GM12865 (cell line): ENCODE measurements at regions not wholly inside any gene's neighbourhood (a gene's known extent, or its start where the extent isn't known, plus 50 kb on each side); places are given as distances from the start of the nearest gene placed in this dataset.

Experiments used
- DNase-seq: peaks from one replicate; pipeline ENCODE4 v3.0.0; 2010; ENCODE audit warnings: low read depth
- H3K4me3 ChIP-seq: 2 replicates; pipeline ENCODE4 v1.5.1; 2011; ENCODE audit warnings: mild to moderate bottlenecking, low read depth, low read length, control low read depth
- TF ChIP-seq, protein P1 (sequence below): IDR thresholded peaks from 2 replicates; pipeline ENCODE4 v1.5.1; 2011; ENCODE audit warnings: low read length, control low read depth, low read depth, inconsistent platforms; ENCODE audit not compliant: insufficient read depth; ENCODE audit errors: missing control alignments

DNA sequence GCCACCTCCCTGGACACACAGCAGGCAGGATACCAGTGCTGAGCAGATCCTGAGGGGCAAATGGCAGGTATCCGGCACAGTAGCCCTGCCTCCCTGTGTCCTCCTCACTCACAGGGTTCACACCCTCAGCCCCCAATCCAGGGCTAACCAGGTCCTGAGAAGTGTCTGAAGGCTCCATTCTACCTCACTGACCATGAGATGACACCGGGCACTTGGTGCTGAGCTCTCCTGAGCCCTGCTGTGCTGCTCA, 115.4 kb upstream of the ATP2B2 start:
- DNase-seq, result no peak
- H3K4me3 ChIP-seq, result no peak overlapping the region
- TF ChIP-seq, protein P1, sequence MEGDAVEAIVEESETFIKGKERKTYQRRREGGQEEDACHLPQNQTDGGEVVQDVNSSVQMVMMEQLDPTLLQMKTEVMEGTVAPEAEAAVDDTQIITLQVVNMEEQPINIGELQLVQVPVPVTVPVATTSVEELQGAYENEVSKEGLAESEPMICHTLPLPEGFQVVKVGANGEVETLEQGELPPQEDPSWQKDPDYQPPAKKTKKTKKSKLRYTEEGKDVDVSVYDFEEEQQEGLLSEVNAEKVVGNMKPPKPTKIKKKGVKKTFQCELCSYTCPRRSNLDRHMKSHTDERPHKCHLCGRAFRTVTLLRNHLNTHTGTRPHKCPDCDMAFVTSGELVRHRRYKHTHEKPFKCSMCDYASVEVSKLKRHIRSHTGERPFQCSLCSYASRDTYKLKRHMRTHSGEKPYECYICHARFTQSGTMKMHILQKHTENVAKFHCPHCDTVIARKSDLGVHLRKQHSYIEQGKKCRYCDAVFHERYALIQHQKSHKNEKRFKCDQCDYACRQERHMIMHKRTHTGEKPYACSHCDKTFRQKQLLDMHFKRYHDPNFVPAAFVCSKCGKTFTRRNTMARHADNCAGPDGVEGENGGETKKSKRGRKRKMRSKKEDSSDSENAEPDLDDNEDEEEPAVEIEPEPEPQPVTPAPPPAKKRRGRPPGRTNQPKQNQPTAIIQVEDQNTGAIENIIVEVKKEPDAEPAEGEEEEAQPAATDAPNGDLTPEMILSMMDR, result no peak

DNA sequence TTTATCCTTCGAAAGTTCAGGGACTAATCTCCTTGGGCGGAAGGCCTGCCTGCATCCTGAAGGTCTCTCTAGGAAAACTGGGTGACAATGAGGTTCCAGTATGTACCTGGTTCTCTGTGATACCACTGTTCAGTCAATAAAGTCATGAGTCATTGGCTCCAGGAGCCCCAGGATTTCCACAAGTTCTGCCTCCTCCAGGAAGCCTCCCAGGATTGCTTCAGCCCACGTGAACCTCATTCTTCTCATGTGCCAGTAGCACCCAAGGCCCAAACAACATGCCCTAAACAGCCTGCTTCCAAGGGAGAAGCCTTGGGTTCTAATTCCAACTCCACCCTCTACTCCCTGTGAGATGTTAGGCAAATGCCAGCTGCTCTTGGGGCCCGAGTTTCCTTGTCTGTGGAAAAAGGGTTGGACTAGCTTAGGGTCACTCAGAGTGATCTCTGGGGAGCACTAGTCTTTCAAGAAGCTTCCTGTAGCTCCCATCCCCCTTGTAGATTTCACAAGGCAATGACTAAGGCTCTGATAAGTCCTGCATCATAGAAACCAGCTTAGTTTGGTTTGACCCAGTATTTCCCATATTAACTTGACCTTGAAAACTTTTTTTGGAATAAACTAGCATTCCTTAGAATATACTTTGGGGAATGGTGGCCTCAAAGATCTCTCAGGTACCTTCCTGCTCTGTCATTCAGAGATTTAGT, 118.3 kb upstream of the ATP2B2 start:
- no peak overlapping the region for H3K4me3 ChIP-seq
- TF ChIP-seq, protein P1, result no peak
- DNase-seq, result no peak

DNA sequence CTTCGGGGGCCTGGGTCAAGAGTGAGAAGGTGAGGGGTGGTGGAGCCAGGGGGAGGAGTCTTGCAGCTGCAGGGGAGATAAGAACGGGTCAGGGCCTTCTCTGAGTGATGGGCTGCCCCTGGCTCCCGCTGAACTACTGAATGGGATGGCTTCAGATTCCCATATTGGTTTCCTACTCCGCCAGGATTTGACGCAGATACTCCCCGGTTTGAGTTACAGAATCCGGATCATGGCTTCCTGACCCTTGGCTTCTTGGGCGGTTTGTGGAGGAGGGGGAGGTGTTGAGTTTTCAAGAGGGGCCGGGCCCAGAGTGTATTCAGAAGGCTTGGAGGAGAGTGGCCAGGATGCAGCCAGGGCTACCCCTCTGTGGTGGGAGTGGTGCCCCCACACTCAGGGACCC, 119.9 kb upstream of the ATP2B2 start:
- TF ChIP-seq, protein P1, result no peak
- DNase-seq, result no peak
- H3K4me3 ChIP-seq, result no peak overlapping the region

DNA sequence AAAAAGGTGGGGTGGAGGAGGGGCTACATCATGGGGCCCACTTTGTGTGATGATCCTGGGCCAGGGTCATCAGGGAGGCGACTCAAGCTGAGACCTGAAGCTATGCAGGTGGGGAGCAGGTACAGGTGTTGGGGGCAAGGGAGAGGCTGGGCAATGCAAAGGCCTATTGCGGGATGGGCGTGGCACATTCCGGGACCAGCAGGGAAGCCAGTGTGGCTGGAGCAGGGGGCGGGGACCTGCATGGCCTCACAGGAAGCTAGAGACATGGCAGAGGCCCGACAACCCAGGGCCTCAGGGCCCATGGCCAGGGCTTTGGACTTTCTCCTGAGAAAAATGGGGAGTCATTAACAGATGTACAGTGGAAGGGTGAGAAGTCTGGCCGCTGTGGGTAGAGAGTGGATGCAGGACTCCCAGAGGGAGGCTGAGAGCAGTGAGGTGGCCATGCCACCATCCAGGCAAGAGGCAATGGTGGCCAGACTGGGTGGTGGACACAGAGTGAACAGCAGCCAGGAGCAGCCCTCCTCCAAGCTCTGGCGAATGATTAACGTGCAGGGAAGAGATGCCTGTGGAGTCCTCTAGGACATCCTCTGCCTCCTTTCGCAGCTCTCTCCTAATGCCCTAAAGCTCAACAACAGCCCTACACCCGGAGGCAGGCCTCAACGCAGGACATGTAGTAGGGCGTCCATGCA, 122.6 kb upstream of the ATP2B2 start:
- no peak for DNase-seq
- H3K4me3 ChIP-seq, result no peak overlapping the region
- TF ChIP-seq, protein P1, result no peak

DNA sequence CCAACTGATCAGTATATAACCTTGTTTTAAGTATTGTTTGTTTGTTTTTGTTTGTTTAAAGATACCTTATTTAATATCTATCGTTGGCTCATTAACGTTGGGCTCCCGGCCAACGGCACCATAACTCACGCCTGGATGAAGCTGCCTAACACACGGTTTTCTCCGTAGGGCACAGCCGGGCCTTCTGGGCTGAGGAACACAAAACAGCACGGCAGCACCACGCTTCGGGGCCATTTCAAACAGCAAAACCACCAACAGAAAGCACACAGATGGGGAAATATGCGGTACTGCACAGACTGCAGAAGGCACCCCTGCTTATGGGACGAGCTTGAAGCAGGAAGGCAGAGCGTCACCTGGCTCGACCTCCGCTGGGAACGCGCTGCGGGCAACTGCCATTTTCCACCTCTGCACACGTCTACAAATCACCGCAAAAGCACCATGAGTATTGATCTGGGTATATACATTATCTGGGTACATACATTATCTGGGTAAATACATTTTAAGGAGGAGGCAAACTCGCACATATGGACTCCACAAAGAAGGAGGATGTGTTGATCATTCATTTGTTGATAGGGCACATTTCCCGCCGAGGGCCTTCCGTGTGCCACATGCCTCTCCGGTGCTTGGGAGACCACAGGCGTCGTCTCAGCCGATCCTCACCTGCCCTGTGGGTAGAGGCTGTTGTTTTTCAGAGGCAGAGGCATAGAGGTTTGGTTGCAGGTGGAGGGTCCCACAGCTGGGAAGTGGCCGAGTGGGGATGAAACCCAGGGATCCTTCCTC, 123.7 kb upstream of the ATP2B2 start:
- TF ChIP-seq, protein P1, result no peak

DNA sequence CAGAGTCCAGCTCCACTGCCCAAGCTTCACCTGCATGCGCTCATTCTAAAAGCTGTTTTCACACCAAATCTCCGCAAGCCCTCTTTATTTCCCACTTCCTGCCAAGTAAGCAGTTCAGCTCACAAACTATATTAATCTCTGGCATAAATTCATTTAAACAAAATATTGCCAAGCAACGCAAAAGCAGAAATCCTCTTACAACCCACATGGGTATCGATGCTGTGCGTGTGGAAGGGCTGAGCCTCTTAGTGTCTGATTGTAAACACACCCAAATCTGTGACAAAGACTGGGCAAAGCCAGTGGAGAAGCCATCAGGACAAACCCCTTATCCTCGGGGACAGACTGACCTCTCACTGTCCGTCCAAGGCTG, 124.3 kb upstream of the ATP2B2 start:
- H3K4me3 ChIP-seq, result no peak overlapping the region
- TF ChIP-seq, protein P1, result no peak
- no peak for DNase-seq

More for the DNA sequence above, 123.7 kb upstream of the ATP2B2 start:
- no peak overlapping the region for H3K4me3 ChIP-seq
- no peak for DNase-seq
